SJSA1 (cell line): ENCODE measurements at regions not wholly inside any gene's neighbourhood (a gene's known extent, or its start where the extent isn't known, plus 50 kb on each side); places are given as distances from the start of the nearest gene placed in this dataset.

Experiments used
- DNase-seq, 2 experiments: peaks; one replicate each; pipeline ENCODE4 v3.0.0-alpha.2; 2015 to 2020; ENCODE audit warnings: low spot score in 2 of 2, low read depth in 1 of 2
- H3K27ac ChIP-seq: fragments of 250-450 bp; sonication (Bioruptor Pico); 2 replicates; pipeline ENCODE4 v1.5.1; 2020; ENCODE audit warnings: mild to moderate bottlenecking, moderate library complexity
- H3K27me3 ChIP-seq: fragments of 250-450 bp; sonication (Bioruptor Pico); replicated peaks from 2 replicates; pipeline ENCODE4 v1.5.1; 2020; ENCODE audit warnings: mild to moderate bottlenecking, moderate library complexity
- H3K36me3 ChIP-seq: fragments of 250-450 bp; sonication (Bioruptor Pico); 2 replicates; pipeline ENCODE4 v1.5.1; 2020; ENCODE audit warnings: mild to moderate bottlenecking
- H3K4me1 ChIP-seq: fragments of 250-450 bp; sonication (Bioruptor Pico); replicated peaks from 2 replicates; pipeline ENCODE4 v1.6.1; 2021; ENCODE audit warnings: mild to moderate bottlenecking
- H3K4me3 ChIP-seq: fragments of 250-450 bp; sonication (Bioruptor Pico); 2 replicates; pipeline ENCODE4 v1.5.1; 2020; ENCODE audit warnings: mild to moderate bottlenecking
- H3K9me3 ChIP-seq: fragments of 250-450 bp; sonication (Bioruptor Pico); replicated peaks from 2 replicates; pipeline ENCODE4 v1.5.1; 2020; ENCODE audit warnings: mild to moderate bottlenecking

DNA sequence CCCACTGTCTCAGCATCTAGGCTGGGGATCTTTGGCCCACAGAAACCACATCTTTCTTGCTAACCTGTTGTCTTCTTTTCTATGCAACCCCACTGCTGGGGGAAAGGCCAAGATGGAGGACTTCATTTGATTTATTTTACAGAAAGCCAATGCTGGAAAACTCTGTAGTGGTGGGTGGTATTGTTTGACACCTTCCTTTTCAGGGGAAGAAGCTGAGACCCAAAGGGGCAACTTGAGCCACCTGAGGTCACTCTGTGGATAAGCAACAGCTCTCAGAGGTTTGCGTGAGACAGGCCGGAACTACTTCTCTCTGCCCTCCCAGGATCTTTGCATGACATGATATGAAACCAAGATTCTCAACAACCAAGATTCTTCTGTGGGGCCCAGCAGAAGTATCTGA is 645.2 kb downstream of the VRK1 start:
- Histone ChIP-seq H3K4me3 (no peak overlapping the region), H3K36me3 (no peaks in the 10 kb centered on the region), H3K27me3 (no peaks in the 10 kb centered on the region), H3K27ac (no peak overlapping the region), H3K4me1 (no peaks in the 10 kb centered on the region), H3K9me3 (no peaks in the 10 kb centered on the region)
- DNase-seq = no peak

DNA sequence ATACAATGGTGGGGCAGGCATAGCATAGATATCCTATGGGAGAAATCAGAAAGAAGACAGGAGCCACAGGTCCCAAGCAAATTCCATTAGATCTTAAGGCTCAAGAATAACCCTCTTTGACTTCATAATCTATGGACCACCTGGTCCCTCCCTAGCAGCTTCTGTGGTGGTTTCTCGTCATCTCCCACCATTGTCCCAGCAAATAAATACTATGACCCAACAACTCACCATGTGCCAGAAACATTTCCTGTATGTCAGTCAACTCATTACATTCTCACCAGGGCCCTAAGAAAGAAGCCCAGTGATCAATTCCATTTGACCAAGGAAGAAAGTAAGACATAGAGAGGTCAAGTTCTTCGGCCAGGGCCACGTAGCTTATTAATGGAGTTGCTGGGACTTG is 646.2 kb downstream of the VRK1 start:
- Histone ChIP-seq H3K4me1 (no peaks in the 10 kb centered on the region), H3K27ac (no peak overlapping the region), H3K9me3 (no peaks in the 10 kb centered on the region), H3K4me3 (no peak overlapping the region), H3K36me3 (no peaks in the 10 kb centered on the region), H3K27me3 (no peaks in the 10 kb centered on the region)
- no peak for DNase-seq

DNA sequence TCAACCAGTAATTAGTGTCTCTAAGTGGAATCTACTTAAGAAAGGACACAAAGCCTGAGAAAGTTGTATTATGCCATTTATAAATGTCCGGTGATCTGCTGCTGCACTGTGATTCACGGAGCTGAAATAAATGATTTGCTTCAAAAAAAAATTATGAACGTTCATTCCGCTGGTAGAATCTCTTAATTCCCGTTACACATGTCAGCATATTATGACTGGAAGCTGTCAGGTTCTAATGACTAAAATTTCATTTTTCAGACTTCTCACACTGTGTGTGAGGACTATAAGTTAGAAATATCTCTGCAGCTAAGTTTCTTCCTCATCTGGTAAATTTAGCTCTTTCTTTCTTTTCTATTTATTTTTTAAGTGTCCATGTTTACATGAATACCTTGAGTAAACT is 647.1 kb downstream of the VRK1 start:
- no peak for DNase-seq
- Histone ChIP-seq H3K27ac (no peak overlapping the region), H3K36me3 (no peaks in the 10 kb centered on the region), H3K27me3 (no peaks in the 10 kb centered on the region), H3K9me3 (no peaks in the 10 kb centered on the region), H3K4me3 (no peak overlapping the region), H3K4me1 (no peaks in the 10 kb centered on the region)

DNA sequence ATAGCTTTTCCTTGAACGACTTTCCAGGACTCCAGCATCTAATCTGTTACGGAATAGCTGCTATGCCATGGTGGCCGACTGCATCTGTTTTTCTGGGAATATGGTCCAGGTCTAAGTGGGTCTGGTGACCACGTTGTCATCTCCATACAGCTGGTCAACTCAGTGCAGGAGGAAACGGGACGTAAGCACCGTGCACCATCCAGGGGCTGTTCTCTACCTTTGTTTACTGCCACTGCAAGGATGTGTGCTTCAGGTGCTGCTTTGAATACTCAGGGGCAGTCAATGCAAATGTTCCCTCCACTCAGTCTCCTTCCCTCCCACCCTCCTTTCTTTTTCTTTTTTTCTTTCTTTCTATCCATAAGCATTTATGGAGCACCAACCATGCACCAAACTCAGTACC is 648.2 kb downstream of the VRK1 start:
- Histone ChIP-seq H3K9me3 (no peaks in the 10 kb centered on the region), H3K27me3 (no peaks in the 10 kb centered on the region), H3K36me3 (no peaks in the 10 kb centered on the region), H3K4me1 (no peaks in the 10 kb centered on the region), H3K4me3 (no peak overlapping the region), H3K27ac (no peak overlapping the region)
- no peak for DNase-seq

DNA sequence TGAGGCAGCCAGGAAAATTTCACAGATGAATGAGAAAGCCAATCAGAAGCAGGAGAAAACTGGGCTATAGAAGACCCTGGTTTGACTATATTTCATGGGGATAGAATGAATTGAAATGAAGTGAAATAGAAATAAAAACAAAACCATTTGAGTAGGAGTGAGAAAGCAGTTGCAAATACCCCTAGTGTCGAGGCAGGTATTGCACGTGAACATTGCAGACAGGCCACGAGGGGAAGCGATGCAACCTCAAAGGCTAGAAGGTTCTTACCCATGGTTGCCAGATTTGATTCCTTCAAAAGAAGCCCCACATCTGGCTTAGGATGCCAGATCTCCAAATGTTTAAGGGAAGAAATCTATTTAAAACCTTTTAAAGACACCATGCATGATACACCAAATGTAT is 648.9 kb downstream of the VRK1 start:
- no peaks in the 10 kb centered on the region for H3K27me3 ChIP-seq
- no peak overlapping the region for H3K27ac ChIP-seq
- no peak for DNase-seq
- H3K36me3 ChIP-seq = no peaks in the 10 kb centered on the region
- no peaks in the 10 kb centered on the region for H3K9me3 ChIP-seq
- no peak overlapping the region for H3K4me3 ChIP-seq
- no peaks in the 10 kb centered on the region for H3K4me1 ChIP-seq

DNA sequence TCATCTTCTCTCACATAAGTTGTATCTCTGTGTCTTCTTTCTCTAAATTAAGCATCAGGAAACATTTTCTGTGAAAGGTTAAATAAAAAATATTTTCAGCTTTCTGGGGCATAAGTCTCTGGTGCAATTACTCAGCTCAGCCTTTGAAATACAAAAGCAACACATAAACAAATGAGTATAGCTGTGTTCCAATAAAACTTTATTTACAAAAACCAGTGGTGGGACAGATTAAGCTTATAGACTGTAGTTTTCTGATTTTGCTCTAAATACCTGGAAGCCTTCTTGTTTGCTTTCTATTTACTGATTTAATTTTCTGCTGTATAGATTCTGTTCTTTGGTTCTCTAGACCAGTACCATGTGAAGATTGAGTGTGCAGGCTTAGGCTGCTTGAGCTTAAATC is 655.1 kb downstream of the VRK1 start:
- Histone ChIP-seq H3K27me3 (no peaks in the 10 kb centered on the region), H3K9me3 (no peaks in the 10 kb centered on the region), H3K4me3 (no peak overlapping the region), H3K36me3 (no peaks in the 10 kb centered on the region), H3K4me1 (no peaks in the 10 kb centered on the region), H3K27ac (no peak overlapping the region)
- no peak for DNase-seq

DNA sequence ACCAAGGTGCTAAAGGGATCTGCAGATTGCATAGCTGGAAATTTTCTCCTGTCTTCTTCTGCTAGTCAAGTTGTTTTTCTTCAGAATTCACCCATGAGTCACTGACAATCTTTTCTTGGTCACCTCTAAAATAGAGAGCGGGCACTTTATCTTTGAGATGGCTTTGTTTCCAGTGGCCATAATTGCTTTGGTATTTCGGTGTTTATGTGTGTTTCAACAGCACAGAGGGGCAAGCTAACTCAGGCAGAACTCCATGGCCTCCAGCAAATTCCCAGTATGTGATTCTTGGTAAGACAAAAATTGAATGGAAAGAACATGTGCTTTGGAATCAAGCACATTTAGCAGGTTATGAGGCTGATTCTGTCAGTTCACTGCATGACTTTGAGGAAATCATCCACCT is 656.8 kb downstream of the VRK1 start:
- H3K4me3 ChIP-seq = no peak overlapping the region
- H3K27me3 ChIP-seq = no peaks in the 10 kb centered on the region
- peak in 1 of 2 experiments; percentile 9 for DNase-seq
- no peaks in the 10 kb centered on the region for H3K9me3 ChIP-seq
- no peaks in the 10 kb centered on the region for H3K4me1 ChIP-seq
- H3K27ac ChIP-seq = no peak overlapping the region
- H3K36me3 ChIP-seq = no peaks in the 10 kb centered on the region

DNA sequence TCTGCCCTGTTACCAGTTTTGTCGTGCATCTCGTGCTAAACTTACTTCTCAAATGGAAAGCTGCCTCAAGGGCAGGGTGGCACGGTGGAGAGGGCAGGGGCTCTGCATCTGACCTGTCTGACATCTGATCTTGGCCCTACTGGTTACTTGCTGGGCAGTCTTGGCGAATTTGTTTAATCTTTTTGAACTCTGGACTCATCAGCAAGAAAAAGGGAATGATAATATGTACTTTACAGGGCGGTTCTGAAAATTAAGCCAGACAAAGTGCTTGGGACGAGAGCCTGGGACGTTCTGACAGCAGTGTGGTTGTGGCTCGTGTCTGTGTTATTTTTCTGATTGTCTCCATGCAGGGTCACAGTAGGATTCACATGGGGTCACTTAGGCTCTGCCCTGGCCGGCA is 659.3 kb downstream of the VRK1 start:
- H3K4me1 ChIP-seq = no peaks in the 10 kb centered on the region
- no peaks in the 10 kb centered on the region for H3K9me3 ChIP-seq
- no peak overlapping the region for H3K27ac ChIP-seq
- H3K36me3 ChIP-seq = no peaks in the 10 kb centered on the region
- no peaks in the 10 kb centered on the region for H3K27me3 ChIP-seq
- H3K4me3 ChIP-seq = no peak overlapping the region
- no peak for DNase-seq

DNA sequence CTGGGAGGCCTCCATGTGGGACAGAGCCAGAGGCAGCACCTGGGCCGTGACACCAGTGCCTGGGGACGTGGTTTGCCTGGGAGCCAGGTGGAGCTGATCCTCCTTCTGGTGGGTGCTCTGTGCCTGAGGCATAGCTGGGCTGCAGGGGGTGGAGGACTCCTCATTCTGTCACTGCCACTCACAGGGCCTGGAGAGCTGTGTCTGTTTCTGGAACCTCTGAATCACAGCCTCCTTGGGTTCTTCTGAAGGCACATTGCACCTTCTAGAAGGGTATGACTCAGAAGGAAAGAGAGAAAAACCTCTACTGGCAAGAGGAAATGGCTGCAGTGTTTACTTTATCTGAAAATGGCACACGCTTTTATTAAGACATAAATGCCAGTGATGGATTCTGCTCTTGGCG is 659.8 kb downstream of the VRK1 start:
- H3K36me3 ChIP-seq = no peaks in the 10 kb centered on the region
- DNase-seq = no peak
- H3K9me3 ChIP-seq = no peaks in the 10 kb centered on the region
- H3K4me3 ChIP-seq = no peak overlapping the region
- no peaks in the 10 kb centered on the region for H3K27me3 ChIP-seq
- no peaks in the 10 kb centered on the region for H3K4me1 ChIP-seq
- H3K27ac ChIP-seq = no peak overlapping the region

DNA sequence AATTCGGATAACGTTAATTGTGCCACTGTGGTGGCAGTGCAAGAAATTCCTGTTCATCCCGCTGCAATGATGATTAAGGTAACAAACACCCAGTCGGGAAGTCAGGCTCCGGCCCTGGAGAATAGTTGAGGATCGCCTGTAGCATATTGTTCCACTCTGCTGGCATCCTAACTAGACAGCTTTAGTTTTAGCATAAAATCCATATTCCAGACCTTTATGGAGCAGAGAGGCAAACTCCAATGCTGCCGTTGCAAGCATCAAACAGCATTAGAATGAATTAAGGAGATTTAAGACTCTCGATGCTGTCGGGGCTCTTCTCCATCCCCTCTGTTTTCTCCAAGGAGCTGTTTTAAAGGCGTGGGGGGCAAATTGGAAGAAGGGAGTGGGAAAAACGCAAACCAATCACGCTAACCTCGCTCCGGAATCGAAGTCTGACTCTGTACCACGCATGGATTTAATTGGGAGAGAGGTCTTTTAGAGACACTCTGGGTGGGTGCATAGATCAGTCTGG is 660.4 kb downstream of the VRK1 start:
- Histone ChIP-seq H3K36me3 (no peaks in the 10 kb centered on the region), H3K27ac (no peak overlapping the region), H3K27me3 (no peaks in the 10 kb centered on the region), H3K9me3 (no peaks in the 10 kb centered on the region; the same call in 1 of the 2 replicates), H3K4me3 (no peak overlapping the region), H3K4me1 (no peaks in the 10 kb centered on the region)
- no peak for DNase-seq

DNA sequence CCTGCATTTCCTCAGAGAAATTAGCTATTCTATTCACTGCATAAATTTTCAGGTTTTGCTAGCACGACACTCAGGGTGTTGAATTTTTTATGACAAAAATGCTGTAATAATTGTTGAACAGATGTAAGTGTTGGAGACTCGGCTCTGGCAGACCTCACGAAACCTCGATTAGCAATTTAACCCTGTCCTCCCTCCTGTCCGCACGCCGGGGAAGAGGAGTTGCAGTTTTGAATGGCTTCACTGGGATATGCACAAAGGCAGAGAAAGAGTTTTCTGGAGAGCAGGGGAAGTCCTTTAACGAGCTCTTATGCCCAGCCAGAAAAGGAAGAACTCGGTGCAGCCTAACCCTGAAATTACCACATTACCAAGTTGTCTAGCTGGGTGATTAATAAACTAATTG is 661.1 kb downstream of the VRK1 start:
- Histone ChIP-seq H3K4me3 (no peak overlapping the region), H3K36me3 (no peaks in the 10 kb centered on the region), H3K4me1 (no peaks in the 10 kb centered on the region), H3K27ac (no peak overlapping the region), H3K27me3 (no peaks in the 10 kb centered on the region), H3K9me3 (no peaks in the 10 kb centered on the region; the same call in 1 of the 2 replicates)
- no peak for DNase-seq

DNA sequence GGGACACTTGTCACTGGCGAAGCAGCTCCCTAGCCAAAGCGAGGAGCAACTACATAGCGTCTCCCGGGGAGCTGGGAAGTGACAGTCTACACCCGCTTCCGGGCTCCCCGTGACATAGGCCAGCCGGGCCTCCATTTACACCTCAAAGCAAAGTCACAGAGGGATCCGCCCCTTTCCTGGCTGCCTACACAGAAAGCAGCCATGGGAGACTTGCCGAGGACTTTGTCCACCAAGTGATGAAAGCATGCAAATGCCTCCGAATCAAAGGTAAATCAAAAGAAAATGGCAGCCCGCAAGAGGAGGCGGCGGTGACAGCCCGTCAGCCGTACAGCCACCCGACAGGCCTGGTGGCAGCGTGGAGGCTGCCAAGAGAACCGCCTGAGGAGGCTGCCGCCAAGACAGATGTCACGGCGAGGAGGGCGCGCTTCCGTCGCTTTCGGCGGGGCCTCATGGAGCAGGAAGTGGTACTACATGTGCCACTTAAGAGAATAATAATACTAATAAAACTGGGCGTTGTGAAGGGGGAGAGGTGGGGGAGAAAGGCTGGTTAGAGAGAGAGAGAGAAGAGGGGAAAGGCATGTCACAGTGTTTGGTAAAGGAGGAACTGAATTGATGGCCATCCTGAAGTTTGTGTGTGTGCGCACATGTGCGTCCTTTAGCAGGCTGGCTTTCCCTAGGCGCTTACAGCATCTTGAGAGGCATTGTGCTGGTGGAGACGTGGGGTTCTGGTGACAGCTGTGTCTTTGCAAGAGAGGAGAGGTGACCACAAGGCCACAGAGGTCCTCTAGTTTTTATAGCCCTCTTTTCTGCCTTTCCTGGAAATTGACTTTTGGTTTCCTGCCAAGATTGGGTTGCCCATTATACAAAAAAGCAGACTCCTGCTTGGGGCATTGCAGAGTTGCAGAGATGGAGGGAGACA is 661.7 kb downstream of the VRK1 start:
- H3K36me3 ChIP-seq = no peaks in the 10 kb centered on the region
- DNase-seq = no peak
- no peak overlapping the region for H3K4me3 ChIP-seq
- no peaks in the 10 kb centered on the region; the same call in 1 of the 2 replicates for H3K9me3 ChIP-seq
- no peaks in the 10 kb centered on the region for H3K27me3 ChIP-seq
- H3K4me1 ChIP-seq = no peaks in the 10 kb centered on the region
- no peak overlapping the region for H3K27ac ChIP-seq

DNA sequence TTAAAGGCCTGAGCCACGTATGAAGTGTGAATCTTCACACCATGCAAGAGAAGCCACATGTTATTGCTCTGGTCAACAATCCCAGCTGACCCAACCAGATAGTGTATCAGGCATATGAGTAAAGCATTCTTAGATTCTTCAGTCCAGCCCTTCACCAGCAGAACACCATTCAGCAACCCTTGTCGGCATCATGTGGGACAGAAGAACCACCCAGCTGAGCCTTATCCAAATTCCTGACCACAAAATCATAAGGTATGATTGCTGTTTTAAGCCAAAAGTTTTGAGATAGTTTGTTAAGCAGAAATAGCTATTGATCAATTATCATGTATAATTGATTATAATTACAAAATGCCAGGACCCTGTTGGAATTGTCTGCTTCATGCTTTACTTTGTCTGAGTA is 664.9 kb downstream of the VRK1 start:
- H3K27ac ChIP-seq = no peak overlapping the region
- H3K9me3 ChIP-seq = no peaks in the 10 kb centered on the region; the same call in 1 of the 2 replicates
- DNase-seq = no peak
- no peaks in the 10 kb centered on the region for H3K4me1 ChIP-seq
- H3K27me3 ChIP-seq = no peaks in the 10 kb centered on the region
- no peaks in the 10 kb centered on the region for H3K36me3 ChIP-seq
- no peak overlapping the region for H3K4me3 ChIP-seq

DNA sequence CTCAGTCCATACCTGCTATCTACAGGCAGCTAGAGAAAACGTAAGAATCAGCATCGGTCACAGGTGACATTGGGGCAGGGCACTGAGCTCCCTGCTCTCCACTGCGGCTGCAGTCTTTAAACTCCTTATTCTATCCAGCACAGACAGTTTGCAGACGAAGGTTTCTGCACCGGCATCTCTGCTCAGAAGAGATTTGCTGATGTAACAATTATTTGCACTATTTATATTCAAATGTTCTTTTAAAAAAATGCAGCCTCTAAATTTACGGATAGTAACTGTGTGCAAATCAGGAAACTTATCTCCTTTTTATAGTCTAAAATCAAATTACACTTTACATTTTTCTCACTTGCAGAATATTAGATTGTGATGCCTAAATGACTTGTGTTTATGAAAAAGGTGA is 671.0 kb downstream of the VRK1 start:
- no peaks in the 10 kb centered on the region for H3K27me3 ChIP-seq
- H3K27ac ChIP-seq = no peak overlapping the region
- H3K9me3 ChIP-seq = no peaks in the 10 kb centered on the region
- DNase-seq = no peak
- no peaks in the 10 kb centered on the region for H3K4me1 ChIP-seq
- no peaks in the 10 kb centered on the region for H3K36me3 ChIP-seq
- H3K4me3 ChIP-seq = no peak overlapping the region
